ENCODE measurements at regions not wholly inside any gene's neighbourhood (a gene's known extent, or its start where the extent isn't known, plus 50 kb on each side); places are given as distances from the start of the nearest gene placed in this dataset.
"Not testable (repeated sequence)": the region's sequence is repeated elsewhere in the genome, so short reads cannot be mapped to it uniquely, and the experiment has no call there.

GRCh38 chr1:177891809-177892208, 78.0 kb downstream of the SEC16B start:
- no peak for FAIRE-seq

DNA sequence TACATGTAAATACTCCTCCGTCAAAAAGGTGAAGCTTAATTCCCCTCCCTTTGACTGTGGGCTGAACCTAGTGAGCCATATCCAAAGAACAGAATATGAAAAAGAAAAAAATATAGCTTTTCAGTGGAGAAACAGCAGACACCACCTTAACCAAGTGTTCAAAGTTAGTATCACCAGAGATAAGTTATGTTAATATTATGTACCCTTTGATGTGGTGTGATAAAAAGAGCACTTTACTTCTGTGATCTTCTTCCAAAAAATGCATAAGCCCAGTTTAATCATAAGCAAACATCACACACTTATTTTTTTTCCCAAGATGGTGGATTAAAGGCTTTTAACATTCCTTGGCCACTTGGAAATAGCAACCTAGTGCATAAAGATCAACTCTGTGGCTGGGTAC, 79.4 kb downstream of the SEC16B start:
- DNase-seq (ENCODE audit: extremely low spot score, insufficient read length, low read depth) (no peak), FAIRE-seq (no peak)

More at GRCh38 chr1:177891809-177892208, 78.0 kb downstream of the SEC16B start:
- no peak for DNase-seq (ENCODE audit: extremely low spot score, insufficient read length, low read depth)

DNA sequence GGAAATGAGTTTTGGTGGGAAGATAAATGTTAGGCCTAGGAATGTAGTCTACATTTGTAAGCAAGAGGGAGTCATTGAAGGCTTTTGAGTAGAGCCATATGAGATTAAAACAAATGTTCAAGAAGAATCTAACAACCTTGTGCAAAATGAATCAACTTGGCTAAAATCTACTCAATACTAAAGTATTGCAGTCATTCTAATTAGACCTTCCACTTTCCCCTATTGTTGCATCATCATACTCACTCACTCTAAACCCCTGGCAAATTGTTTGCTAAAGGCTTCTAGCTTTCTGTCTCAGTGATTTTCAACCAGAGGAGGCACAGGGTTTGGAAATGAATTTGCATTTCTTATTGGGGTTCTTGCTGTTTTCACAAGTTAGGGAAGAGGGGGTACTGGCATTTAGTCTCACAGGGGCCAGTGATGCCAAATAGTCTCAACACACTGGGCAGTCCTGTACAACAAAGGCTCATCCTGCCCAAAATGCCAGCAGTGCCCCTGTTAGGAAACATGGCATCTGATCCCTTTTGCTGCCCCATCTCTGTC, 85.3 kb downstream of the SEC16B start:
- DNase-seq (ENCODE audit: extremely low spot score, insufficient read length, low read depth) (no peak), FAIRE-seq (no peak)

- no peak for DNase-seq (ENCODE audit: extremely low spot score, insufficient read length, low read depth)
- FAIRE-seq: no peak
Observed at GRCh38 chr1:177883581-177883980, 86.3 kb downstream of the SEC16B start.

GRCh38 chr1:177880339-177880891, 89.4 kb downstream of the SEC16B start:
- no peak for DNase-seq (ENCODE audit: extremely low spot score, insufficient read length, low read depth)
- FAIRE-seq: no peak

DNA sequence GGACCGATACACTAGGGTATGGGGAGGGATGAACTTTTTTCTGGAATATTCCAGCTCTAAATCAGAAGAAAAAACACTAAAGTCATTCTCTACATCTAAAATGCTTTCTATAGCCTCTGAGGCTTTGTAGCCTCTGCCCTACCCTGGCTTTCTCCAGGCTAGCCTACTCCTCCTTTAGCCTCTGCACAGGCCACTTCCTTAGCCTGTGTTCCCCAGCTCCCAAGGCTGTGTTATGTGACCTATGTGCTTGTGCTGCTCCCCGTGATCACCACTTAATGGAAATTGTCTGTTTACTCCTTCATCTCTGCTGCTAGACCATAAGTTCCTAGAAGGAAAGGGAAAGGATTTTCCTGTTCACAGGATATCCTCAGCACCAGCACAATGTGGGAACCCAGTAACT, 92.8 kb downstream of the SEC16B start:
- FAIRE-seq: no peak
- DNase-seq (ENCODE audit: extremely low spot score, insufficient read length, low read depth): no peak

DNA sequence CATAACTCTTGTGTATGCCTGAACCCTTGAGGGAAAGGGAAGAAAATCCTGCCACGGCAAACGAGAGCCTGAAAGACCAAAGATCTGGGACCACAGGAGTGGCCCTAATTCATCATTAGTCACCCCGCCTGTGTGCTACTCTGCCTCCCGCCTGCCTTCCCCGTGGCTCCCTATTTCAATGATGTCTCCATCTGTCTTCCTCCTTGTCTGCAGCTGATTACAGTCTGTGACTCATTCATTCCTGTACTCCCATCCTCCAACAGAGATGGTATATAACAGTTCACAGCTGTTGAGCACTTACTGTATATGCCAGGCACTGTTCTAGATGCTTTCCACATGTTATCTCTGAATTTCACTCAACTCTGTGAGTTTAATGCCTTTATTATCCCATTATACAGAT, 96.6 kb downstream of the SEC16B start:
- no peak for FAIRE-seq
- no peak for DNase-seq (ENCODE audit: extremely low spot score, insufficient read length, low read depth)

DNA sequence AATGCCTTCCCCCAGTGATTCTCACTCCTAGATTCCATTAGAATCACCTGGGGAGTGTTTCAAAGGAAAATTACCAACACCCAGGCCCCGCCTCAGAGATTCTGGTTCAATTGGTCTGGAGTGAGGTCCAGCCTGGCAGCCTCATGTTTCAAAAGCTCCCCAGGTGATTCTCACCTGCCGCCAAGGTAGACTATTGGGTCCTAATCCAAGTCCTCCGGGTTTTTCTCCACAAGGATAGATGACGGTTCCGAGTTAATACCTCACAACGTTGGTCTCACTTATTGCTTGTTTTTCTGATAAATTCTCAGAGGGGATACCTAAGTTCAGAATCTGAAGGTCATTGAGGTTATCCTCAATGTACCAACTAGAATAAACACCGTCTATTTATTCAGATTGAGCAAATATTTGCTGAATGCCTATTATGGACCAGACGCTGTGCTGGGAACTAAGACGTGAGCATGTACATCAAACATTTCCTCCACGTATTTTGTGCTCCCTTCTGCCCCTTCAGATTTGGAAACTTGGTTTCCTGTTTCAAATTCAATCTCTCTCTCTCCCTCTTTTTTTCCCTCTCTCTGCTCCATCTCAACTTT, 97.5 kb downstream of the SEC16B start:
- no peak for FAIRE-seq
- no peak for DNase-seq (ENCODE audit: extremely low spot score, insufficient read length, low read depth)

DNA sequence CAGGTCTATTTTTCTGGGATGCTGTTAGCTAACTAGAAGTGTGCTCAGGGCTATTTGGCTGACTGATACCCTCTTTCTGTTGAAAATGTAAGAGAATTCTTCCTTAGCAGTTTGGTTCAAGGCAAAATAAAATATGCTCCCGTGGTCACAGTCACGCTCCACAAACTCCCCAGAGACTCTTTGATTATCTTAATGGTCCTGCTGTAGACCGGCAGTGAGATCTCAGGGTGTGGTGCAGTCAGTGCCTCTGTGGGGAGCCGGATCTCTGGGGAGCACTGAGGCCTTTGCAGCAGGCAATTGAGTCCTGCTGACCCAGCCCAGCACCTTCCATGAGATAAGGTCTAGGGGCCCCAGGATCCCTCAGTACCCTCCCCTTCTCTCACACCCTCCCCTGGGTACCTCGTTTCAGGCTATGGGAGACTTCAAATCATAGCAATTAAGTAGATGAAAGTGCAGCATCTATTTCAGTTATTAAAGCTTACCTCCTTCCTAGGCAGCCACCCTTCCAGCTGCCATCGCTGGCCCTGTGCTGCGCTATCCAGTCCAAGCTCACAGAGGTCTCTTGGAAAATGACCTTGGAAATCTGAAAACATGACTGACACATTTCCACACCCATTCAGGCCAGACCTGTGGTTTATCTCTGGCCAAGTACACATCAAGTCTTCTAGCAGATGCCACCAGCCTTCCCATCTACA, 98.1 kb downstream of the SEC16B start:
- no peak for DNase-seq (ENCODE audit: extremely low spot score, insufficient read length, low read depth)

DNA sequence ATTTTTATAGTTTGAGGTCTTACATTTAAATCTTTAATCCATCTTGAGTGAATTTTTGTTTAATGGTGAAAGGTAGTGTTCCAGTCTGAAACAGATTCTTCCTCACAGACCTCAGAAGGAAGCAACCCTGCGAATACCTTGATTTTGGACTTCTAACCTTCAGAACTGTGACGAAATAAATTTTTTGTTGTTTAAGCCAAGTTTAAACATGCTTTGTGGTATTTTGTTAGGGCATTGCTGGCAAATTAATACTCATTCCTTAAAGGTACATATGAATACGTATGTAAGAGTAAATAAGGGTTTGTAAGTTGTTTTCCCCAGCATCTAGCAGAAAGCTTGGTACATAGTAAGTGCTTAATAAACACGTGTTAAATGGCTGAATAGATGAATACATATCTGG, 100.3 kb downstream of the SEC16B start:
- DNase-seq (ENCODE audit: extremely low spot score, insufficient read length, low read depth) (no peak), FAIRE-seq (no peak)

More for the DNA sequence above, 98.1 kb downstream of the SEC16B start:
- FAIRE-seq: no peak

DNA sequence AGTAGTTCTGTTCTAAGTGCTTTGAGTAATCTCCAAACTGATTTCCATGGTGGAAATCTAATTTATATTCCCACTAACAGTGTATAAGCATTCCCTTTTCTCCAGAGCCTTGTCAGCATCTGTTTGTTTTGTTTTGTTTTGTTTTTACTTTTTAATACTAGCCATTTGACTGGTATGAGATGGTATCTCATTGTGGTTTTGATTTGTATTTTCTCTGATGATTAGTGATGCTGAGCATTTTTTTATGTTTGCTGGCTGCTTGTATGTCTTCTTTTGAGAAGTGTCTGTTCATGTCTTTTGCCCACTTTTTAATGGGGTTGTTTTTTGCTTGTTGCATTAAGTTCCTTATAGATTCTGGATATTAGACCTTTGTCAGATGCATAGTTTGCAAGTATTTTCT, 100.8 kb downstream of the SEC16B start:
- not testable (repeated sequence) for FAIRE-seq; DNase-seq (ENCODE audit: extremely low spot score, insufficient read length, low read depth)

- FAIRE-seq (no peak), DNase-seq (ENCODE audit: extremely low spot score, insufficient read length, low read depth) (no peak)
Observed at GRCh38 chr1:177865807-177866206, 104.1 kb downstream of the SEC16B start.

DNA sequence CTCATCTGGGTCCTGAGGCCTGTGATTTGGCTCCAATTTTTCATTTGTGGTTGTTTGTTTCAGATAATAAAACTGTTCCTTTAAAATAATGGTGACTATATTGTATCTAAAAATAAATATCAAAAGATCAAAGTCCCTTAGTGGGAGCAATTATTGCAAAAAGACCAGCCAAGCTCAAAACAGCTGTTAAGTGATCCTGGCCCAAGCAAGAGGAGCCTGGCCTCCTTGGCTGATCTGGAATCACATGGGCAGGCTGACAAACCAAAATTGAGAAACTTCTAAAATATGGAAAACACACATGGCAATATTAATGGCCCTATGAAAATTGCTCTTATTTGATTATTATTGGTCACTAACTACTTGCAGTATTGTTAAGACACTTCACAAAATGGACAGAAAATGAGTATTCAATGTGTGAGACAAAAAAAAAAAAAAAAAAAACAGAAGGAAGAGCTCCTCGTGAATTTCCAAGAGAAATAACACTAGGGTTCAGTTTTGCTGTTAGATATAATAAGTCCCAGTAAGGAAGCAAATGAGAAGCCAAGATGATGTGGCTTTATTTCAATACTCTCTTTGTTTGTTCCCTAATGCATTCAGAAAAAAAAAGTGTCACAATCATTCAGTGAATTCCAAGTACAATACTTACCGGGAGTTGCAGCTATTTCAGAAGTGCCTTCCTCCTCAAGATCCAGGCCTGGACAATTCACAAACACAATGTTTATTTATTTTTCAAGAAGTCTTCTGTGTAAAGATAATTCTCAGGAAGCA, 105.1 kb downstream of the SEC16B start:
- no peak for FAIRE-seq
- DNase-seq (ENCODE audit: extremely low spot score, insufficient read length, low read depth): no peak

DNA sequence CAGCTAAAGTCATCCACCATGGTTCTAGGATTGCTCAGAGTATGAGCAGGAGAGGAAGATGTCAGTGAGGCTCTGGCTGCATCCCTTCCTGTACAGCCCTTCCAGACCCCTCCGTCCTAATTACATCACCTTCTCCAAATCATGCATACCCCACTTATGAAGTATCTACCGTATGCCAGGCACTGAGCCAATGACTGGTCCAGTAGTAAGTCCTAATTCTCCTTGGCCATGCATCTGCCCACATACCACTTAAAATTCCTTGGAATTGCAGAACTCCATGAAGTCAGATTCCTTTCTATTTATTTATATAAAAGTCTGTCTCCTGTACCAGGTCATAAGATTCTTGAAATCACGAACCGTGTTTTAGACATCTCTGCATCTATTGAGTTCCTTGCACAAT, 106.1 kb downstream of the SEC16B start:
- FAIRE-seq (no peak), DNase-seq (ENCODE audit: extremely low spot score, insufficient read length, low read depth) (no peak)

GRCh38 chr1:177862916-177863315, 106.9 kb downstream of the SEC16B start:
- DNase-seq (ENCODE audit: extremely low spot score, insufficient read length, low read depth): no peak
- FAIRE-seq: no peak

- DNase-seq (ENCODE audit: extremely low spot score, insufficient read length, low read depth) (no peak), FAIRE-seq (no peak)
Observed at GRCh38 chr1:177859572-177859971, 110.3 kb downstream of the SEC16B start.

DNA sequence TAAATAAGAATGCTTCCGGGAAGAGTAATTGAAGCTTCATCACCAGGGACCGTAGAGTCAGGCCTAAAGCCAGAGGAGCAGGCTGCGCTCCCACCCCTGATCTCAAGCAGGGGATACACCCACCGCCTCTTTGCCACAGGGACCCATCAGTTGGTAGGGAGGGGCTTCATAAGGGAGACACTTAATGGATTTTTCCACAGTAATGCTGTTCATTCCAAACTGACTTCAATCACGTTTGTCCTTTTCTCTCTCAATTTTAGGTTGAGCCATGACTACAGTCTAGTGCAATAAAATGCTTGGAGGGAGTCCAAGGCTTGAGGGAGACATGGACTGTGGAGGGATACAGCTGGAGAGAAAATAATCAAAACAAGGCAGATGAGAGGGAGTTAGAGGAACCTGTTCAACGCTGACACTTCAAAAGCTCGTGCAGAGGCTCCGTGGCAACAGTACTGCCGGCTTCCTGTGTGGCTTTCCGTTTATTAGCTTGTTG, 111.5 kb downstream of the SEC16B start:
- FAIRE-seq: no peak
- no peak for DNase-seq (ENCODE audit: extremely low spot score, insufficient read length, low read depth)

- FAIRE-seq (no peak), DNase-seq (ENCODE audit: extremely low spot score, insufficient read length, low read depth) (no peak)
Observed at GRCh38 chr1:177857285-177857684, 112.6 kb downstream of the SEC16B start.

DNA sequence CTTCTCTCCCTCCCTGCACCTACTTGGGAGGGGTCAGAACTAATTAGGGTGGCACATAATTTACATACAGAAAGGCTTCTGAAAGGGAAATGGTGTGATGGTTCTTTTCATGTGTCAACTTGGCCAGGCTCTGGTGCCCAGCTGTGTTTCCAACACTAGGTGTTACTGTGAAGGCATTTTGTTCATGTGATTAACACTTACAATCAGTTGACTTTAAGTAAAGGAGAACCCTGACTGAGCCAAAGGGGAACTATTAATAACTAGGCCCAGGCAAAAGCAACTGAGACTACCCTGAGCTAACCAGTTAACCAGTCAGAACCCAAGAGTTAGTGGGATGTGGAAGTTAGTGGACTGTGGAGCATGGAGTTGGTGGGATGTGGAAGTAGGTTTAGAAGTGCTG, 114.9 kb downstream of the SEC16B start:
- no peak for FAIRE-seq
- DNase-seq (ENCODE audit: extremely low spot score, insufficient read length, low read depth): no peak

- DNase-seq (ENCODE audit: extremely low spot score, insufficient read length, low read depth) (no peak), FAIRE-seq (no peak)
Observed at GRCh38 chr1:177849579-177850290, 120.1 kb downstream of the SEC16B start.
